ENCODE measurements at regions not wholly inside any gene's neighbourhood (a gene's known extent, or its start where the extent isn't known, plus 50 kb on each side); places are given as distances from the start of the nearest gene placed in this dataset.

GRCh38 chr1:200338451-200338850 is 71.4 kb downstream of the ZNF281 start:
- FAIRE-seq = no peak
- no peak overlapping the region for H3K4me3 ChIP-seq
- no peak for ATAC-seq
- no peak overlapping the region for H3K4me2 ChIP-seq (ENCODE audit: insufficient read depth, low read length)
- H2AFZ ChIP-seq (ENCODE audit: low read depth, low read length) = no peak overlapping the region
- no TSS peak for BruUV-seq (replicated peaks)
- H4K20me1 ChIP-seq (replicated peaks; ENCODE audit: control insufficient read depth, insufficient read depth, low read length) = peaks cover 3% of the 10 kb centered on the region; the same call in 1 of the 2 replicates
- no peaks in the 10 kb centered on the region for H3K4me1 ChIP-seq (replicated peaks in 1 of 2; ENCODE audit: control insufficient read depth in 2 of 2, insufficient read depth in 2 of 2, low read length in 2 of 2)
- ChIA-PET CTCF (ENCODE audit: low intra/inter-chr PET ratio) (no interaction called here), POLR2A (interaction anchor here (0.9 to 1.3 kb wide), 2 partner anchors 11 to 13 kb away, joined by 3 read pairs; no protein-coding TSS in a partner anchor)
- H3K9ac ChIP-seq (ENCODE audit: insufficient read depth in 1 of 2, low read depth in 2 of 2, low read length in 2 of 2) = no peak overlapping the region
- H3K27ac ChIP-seq (ENCODE audit: extremely low read depth, low read depth, low read length) = no peak overlapping the region
- H3K27me3 ChIP-seq (ENCODE audit: control insufficient read depth in 2 of 2, insufficient read depth in 2 of 2, low read length in 2 of 2) = peaks cover 14 to 24% of the 10 kb centered on the region in 2 experiments
- intact Hi-C loops (cut with micrococcal nuclease) (no loop called here), in situ Hi-C loops (cut with MboI) (no loop called here)
- H3K9me1 ChIP-seq (ENCODE audit: control insufficient read depth, insufficient read depth, low read length) = no peaks in the 10 kb centered on the region
- 3% methylated on average over 2 of the region's 2 CpGs for WGBS (ENCODE audit: insufficient coverage, low coverage, missing lambda C conversion rate)
- no peaks in the 10 kb centered on the region for H3K79me2 ChIP-seq (ENCODE audit: control insufficient read depth, insufficient read depth, low read length)
- DNase-seq (ENCODE audit: extremely low read depth in 1 of 4, low spot score in 3 of 4) = no peak
- no peaks in the 10 kb centered on the region for H3K9me3 ChIP-seq (replicated peaks; ENCODE audit: control insufficient read depth, insufficient read depth, low read depth, low read length)
- no peak for TF ChIP-seq TCF3 (CRISPR knock-in tag; IDR thresholded peaks at IDR 0.05)
- TF ChIP-seq MITF (IDR thresholded peaks at IDR 0.05) = no peak
- TF ChIP-seq, protein P1, sequence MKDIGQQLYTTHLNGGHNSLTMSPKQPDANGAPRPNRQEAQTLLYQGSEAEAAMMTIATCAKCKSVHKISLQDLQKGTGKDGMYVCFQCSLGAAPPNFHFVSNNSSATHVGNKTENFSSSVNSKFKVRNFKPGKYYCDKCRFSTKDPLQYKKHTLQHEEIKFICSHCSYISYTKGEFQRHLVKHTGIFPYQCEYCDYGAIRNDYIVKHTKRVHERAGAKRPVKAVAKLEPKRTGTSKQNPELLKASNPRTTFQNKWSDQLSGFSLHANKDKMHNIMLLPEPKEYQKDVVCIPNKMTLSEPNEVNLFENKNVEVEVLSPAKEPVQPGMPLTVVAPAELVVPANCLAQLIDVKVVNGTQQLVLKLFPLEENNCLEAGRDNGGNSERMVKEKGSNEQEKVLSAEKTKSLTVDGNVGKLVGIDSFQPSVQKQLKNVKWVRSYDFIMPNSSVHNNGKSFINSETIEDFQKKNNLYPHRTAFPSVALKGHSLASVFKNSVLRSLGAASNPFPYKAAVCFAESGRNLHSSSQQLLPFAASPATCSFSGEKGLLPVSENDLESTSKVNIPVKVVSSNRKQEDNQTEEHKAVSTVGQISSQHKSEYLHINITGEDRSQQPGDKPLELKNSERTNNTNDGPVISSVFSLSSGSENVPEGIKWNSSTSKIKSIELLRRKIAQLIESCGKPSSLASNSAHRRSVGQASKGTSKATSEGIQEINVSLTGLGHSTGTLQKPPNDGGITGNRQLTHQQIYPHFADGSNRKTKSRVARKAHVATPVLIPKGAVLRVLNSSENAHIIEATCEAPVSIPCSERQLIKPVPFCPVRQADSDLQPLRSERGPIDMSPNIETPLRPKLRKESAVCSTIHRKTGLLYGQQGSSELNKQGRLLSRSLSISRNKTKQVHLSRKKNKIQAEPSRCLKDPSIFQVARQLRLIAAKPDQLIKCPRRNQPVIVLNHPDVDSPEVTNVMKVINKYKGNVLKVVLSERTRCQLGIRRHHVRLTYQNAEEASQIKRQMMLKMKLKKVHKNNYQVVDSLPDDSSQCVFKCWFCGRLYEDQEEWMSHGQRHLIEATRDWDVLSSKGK (CRISPR knock-in tag; IDR thresholded peaks at IDR 0.05) = no peak
- no peak for TF ChIP-seq TCF15 (CRISPR knock-in tag; IDR thresholded peaks at IDR 0.05)
- no peak for TF ChIP-seq ARNT (IDR thresholded peaks at IDR 0.05)
- TF ChIP-seq, protein P2, sequence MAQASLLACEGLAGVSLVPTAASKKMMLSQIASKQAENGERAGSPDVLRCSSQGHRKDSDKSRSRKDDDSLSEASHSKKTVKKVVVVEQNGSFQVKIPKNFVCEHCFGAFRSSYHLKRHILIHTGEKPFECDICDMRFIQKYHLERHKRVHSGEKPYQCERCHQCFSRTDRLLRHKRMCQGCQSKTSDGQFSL (CRISPR knock-in tag; IDR thresholded peaks at IDR 0.05) = no peak
- TF ChIP-seq, protein P2 (tag; IDR thresholded peaks at IDR 0.05) = no peak
- no peaks in the 10 kb centered on the region for H3K36me3 ChIP-seq (ENCODE audit: control insufficient read depth, insufficient read depth, low read length)
